GM21619 (cell line): ENCODE measurements at regions not wholly inside any gene's neighbourhood (a gene's known extent, or its start where the extent isn't known, plus 50 kb on each side); places are given as distances from the start of the nearest gene placed in this dataset.

Experiments used
- ATAC-seq: cut with Tn5 transposase; IDR thresholded peaks from one replicate; pipeline ENCODE4 v1.9.1; 2021; ENCODE audit not compliant: unreplicated experiment

GRCh38 chr10:64463406-64463805 lies 942.2 kb downstream of the REEP3 start:
- no peak for ATAC-seq

- no peak for ATAC-seq
These were observed 944.5 kb downstream of the REEP3 start for GRCh38 chr10:64465653-64466052.

DNA sequence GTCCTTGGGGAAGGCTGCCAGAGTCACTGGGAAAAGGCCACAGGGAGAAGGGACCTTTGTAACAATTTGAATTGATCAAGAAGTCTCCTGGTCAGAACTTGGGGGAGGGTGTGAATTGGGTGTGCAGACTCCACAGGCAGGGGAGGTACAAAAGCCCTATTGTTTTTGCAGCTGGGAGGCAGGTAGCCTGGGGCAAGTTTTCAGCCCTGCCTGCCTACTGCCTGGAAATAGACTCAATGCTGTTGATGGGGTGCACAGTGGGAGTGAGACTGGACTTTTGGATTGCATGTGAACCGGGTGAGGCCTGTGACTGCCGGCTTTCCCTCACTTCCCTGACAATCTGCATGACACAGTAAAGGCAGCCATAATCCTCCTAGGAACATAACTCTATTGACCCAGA lies 947.0 kb downstream of the REEP3 start:
- no peak for ATAC-seq

DNA sequence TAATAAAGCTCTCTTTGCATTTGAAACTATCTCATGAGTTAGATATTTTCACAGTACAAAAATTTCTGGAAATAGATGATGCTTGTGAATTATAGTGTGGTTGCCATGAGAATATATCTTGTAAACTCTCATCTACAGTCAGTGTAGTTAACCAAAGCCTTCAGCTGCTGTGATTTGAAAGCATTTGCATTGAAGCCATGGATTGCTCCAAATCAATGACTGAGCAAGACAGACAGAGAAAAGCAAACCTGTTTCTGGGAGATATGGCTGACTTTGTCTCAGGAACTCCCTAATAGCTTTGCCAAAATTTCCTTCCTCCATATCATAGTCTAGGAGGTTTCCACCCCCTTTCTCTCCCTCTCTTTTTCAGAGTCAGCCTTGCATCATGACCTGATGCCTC lies 955.3 kb downstream of the REEP3 start:
- no peak for ATAC-seq

- no peak for ATAC-seq
These were observed 956.6 kb downstream of the REEP3 start for GRCh38 chr10:64477791-64478190.

DNA sequence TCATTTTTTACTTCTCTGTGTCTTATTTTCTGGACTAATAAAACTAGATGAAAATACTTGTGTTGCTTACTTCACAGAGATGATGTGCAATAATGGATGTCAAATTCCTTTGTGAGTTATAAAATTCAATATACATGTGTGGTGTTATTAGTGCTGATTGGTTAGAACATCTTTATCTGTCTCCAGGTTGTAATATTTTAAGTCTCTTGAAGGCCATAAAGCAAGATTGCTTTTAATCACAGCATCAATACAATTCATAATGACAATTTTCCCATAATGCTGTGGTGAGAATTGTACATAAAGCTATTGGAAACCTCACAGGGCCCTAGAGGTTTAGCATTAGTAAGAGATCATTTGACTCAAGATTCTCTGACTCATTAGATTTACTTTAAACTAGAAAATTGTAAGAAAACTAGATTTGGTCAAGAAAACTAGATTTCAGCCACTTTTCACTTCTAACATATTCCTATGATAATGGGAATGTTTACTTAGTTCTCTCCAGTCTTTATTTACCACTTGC lies 963.7 kb downstream of the REEP3 start:
- no peak for ATAC-seq

GRCh38 chr10:64486149-64486548 lies 964.9 kb downstream of the REEP3 start:
- ATAC-seq, result no peak

DNA sequence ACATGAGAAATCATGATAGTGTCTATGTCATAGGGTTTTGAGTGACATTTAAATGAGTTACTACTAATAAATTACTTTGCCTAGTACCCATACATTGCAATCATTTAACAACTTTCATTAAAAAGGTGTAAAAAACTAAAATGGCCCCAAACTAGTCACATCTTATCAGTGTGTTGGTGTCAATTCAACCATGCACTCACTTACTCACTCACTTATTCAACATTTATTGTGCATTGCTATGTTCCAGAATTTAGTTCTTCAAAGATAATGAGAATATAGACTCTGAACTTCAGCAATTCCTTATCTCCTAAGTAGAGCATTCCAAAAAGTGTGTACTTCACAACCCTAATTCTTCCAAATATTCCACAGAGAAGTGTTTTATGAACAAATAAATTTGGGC lies 965.7 kb downstream of the REEP3 start:
- no peak for ATAC-seq

DNA sequence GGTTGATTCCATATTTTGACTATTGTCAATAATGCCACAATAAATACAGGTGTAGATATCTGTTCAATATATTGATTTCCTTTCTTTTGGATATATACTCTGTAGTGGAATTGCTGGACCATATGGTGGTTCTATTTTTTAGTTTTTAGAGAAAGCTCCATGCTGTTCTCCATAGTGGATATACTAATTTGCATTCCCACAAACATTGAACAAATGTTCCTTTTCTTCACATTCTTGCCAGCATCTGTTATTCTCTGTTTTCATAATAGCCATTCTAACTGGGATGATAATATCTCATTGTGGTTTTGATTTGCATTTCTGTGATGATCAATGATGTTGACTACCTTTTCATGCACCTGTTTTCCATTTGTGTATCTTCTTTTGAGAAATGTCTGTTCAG lies 973.7 kb downstream of the REEP3 start:
- ATAC-seq, result no peak

GRCh38 chr10:64497306-64497705 lies 976.1 kb downstream of the REEP3 start:
- no peak for ATAC-seq

GRCh38 chr10:64501807-64502206 lies 980.6 kb downstream of the REEP3 start:
- ATAC-seq, result no peak

- no peak for ATAC-seq
These were observed 981.7 kb downstream of the REEP3 start for GRCh38 chr10:64502936-64503335.

GRCh38 chr10:64503429-64503828 lies 982.2 kb downstream of the REEP3 start:
- ATAC-seq, result no peak

DNA sequence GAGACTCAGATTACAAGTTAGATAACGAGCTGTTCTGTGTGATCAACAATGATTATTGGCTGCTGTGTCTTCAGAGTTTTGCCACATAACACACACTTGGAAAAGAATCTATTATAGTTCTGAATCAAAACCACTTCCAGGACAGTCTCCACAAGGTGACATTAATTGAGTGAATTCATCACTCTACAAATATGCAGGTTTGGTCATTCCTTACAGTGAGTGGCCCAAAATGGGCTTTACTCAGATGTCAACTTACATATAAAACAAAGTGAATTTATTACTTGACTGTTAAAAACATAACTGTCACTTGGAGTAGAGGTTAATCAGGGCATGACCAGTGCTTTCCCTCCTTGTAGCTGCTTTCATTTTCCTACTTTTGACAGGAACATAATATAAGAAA lies 984.3 kb downstream of the REEP3 start:
- no peak for ATAC-seq

- ATAC-seq, result no peak
These were observed 985.8 kb downstream of the REEP3 start for GRCh38 chr10:64506963-64507362.

- no peak for ATAC-seq
These were observed 986.4 kb downstream of the REEP3 start for GRCh38 chr10:64507651-64508028.

DNA sequence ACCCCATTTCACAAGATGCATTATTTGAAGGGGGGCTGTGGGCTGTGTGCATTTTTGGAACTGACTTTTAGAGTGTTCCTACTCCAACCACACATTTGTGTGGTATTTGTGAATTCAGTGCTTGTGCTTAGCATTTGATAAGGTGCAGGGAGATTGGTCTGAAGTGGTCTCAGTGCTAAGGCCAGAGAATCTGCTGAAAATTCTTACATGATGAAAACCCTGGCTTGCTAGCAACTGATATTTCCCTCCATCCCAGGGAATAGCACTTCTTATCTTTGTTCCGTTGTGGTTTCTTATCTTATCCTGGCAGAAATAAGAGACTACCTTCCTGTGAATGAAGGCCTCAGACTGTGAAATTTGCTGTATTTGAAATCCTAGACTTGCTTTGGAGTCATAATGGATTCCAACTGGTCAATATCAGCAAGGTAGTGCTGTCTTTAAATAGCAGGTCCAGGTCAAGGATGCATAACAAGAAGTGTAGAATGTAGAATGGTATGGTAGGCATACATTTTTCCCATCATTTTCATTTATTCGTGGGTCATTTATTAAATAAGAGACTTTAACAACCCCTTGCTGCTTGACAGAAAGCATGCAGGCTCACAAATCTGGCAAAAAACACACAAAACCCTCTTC lies 986.9 kb downstream of the REEP3 start:
- ATAC-seq, result no peak

- ATAC-seq, result no peak
These were observed 994.9 kb downstream of the REEP3 start for GRCh38 chr10:64515970-64516699.

DNA sequence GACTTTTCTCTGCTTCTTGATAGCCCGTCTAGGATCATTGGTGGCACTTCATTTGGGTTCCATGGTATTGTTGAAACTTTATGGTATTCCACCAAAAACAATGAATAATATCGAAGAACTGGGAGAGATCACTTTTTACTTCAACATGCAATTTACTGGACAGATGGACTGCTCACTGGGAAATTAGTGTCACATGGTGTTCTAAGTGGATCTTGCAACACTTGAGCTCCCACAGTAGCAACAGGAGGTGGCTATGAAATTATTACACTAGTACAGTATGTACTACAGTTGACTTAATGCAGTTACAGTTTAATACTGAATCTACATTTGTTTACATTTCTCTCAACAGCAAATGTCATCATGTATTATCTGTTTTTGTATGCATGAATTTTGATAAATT lies 997.3 kb downstream of the REEP3 start:
- no peak for ATAC-seq

DNA sequence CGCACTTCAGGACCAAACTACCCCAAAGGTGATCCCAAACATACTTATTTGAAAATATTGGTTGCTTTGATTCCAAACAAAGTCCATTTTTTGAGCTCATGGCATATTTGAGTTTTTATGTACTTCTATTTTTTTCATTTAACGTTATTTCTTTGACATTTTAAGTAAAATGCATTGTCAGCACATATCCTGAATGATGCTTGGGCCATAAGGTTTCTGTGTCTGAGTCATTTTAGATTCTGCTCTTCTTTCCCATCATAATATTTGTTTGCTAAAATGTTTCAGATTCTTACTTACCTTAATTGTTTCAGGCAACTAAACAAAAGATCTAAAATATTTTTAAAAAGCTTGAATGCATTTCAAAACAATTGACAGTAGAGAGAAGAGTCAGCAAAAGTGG lies 998.2 kb downstream of the REEP3 start:
- no peak for ATAC-seq

GRCh38 chr10:64519831-64520230 lies 998.6 kb downstream of the REEP3 start:
- no peak for ATAC-seq

DNA sequence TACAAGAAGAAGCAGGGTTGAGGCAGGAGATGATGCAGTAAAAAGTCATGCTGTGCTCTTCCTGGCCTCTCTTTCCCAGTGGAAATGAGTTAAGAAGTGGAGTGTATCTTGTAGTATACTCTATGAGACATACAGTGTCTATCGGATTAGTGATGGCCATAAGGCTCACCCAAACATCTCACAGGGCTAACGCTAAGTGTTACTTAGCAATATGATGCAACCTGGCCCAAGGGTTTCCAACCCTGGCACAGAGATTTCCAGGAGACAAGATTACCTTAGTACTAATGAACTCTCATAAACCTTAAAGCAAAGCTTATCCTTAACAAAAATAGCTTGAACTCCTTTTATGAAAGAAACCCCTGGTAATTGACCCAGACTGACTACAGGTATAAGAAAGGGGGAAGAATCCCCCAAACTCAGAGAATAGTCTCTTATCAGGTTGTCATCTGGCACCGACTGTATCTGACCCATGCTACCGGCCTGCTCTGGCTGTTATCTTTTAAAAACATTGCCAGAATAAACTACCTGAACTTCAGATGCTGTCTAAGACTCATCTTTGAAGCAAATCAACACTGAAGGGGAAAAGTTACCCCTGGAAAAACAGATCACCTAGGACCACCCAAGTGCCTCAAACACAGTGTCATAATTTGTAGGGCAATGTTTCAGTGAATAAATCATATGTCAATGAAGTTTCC lies 1002.0 kb downstream of the REEP3 start:
- ATAC-seq, result no peak
